Pancreas (tissue), 10 donors: ENCODE measurements at regions not wholly inside any gene's neighbourhood (a gene's known extent, or its start where the extent isn't known, plus 50 kb on each side); places are given as distances from the start of the nearest gene placed in this dataset.

ENCODE experiments used
- ATAC-seq, 4 donors: fragments of 200-7000 bp; cut with Tn5 transposase; one replicate each; pipeline versions ENCODE4 v1.8.0 to v1.9.1; 2020; ENCODE audit warnings: mild to moderate bottlenecking in 4 of 4, moderate library complexity in 4 of 4
- DNase-seq, 6 donors: peaks; one replicate each; pipeline ENCODE4 v3.0.0-alpha.2; 2020
- FAIRE-seq: peaks from 2 replicates; lab custom pipeline; 2012; peaks lifted over from hg19 to GRCh38; lab: Jason Lieb, UNC
- H3K27ac ChIP-seq, 4 donors: fragments of 200-600 bp; sonication (generic); 1 replicate in 3 of 4; 2 replicates in 1 of 4; pipeline versions ENCODE4 v1.5.0 to v1.8.0; 2020
- H3K27me3 ChIP-seq, 4 donors: fragments of 200-600 bp; one replicate each; pipeline ENCODE4 v1.8.0; 2021
- H3K36me3 ChIP-seq, 3 donors: fragments of 200-600 bp; sonication (generic) in 1 of 3; one replicate each; pipeline versions ENCODE4 v1.5.0 to v1.8.0; 2020 to 2021
- H3K4me1 ChIP-seq, 3 donors: fragments of 200-600 bp; one replicate each; pipeline ENCODE4 v1.8.0; 2021
- H3K4me3 ChIP-seq, 4 donors: fragments of 200-600 bp; sonication (generic) in 2 of 4; one replicate each; pipeline versions ENCODE4 v1.5.0 to v1.8.0; 2020 to 2021
- H3K9me3 ChIP-seq, 4 donors: fragments of 200-600 bp; one replicate each; pipeline ENCODE4 v1.8.0; 2021
- CTCF ChIP-seq, 4 donors: fragments of 200-600 bp; sonication (generic) in 3 of 4; IDR thresholded peaks; one replicate each; pipeline versions ENCODE4 v1.5.0 to v1.8.0; 2021; ENCODE audit warnings: antibody characterized with exemption in 4 of 4
- WGBS, 2 donors: extraction: QIAGEN DNeasy Blood & Tissue Kit; methylation state at CpG; one replicate each; pipeline ENCODE4 v1.1.7; 2013; 5-methylcytosine and 5-hydroxymethylcytosine counted together
- intact Hi-C, 3 donors: fragments of 100-400 bp; cut with DNase I; formaldehyde crosslinking; loops; one replicate each; pipeline versions ENCODE4 v1.11.1 to v1.14.2; 2022
- donor health status: healthy with polysubstance abuse.
- donor health status: DM: no; HTN: no; CAD: no; lungs with moderate emphysema.
- donor health status: DM: no; HTN: no; CAD: no.
- donor health status: control.
- donor health status: control.
- donor health status: Bipolar disorder and iron deficiency.
- donor health status: DM: yes; HTN: yes; CAD: no.
- donor health status: DM: no; HTN: no; CAD: no.
- donor health status: DM: no; HTN: no; CAD: no.
- donor health status: DM: yes; HTN: yes; CAD: no.

GRCh38 chr14:59091404-59091803, 97.1 kb upstream of the DAAM1 start:
- Histone ChIP-seq H3K36me3 (no peaks in the 10 kb centered on the region), H3K4me1 (no peaks in the 10 kb centered on the region), H3K27ac (no peak overlapping the region), H3K27me3 (no peaks in the 10 kb centered on the region), H3K4me3 (no peak overlapping the region), H3K9me3 (no peaks in the 10 kb centered on the region)
- no peak for DNase-seq
- WGBS, 2 donors: 59 to 62% methylated on average over 4 of the region's 4 CpGs
- intact Hi-C loops: no loop called here
- no peak for ATAC-seq
- no peak for TF ChIP-seq CTCF (IDR thresholded peaks at IDR 0.05)
- no peak for FAIRE-seq

- DNase-seq: no peak
- intact Hi-C loops: no loop called here
- H3K4me1 ChIP-seq: no peaks in the 10 kb centered on the region
- no peak for FAIRE-seq
- H3K27me3 ChIP-seq: no peaks in the 10 kb centered on the region
- H3K4me3 ChIP-seq: no peak overlapping the region
- H3K9me3 ChIP-seq: no peaks in the 10 kb centered on the region
- H3K36me3 ChIP-seq: no peaks in the 10 kb centered on the region
- no peak for ATAC-seq
- TF ChIP-seq CTCF (IDR thresholded peaks at IDR 0.05): no peak
- H3K27ac ChIP-seq: no peak overlapping the region
- WGBS, 2 donors: 55 to 59% methylated on average over 4 of the region's 4 CpGs
Measured at GRCh38 chr14:59091976-59092375, 96.5 kb upstream of the DAAM1 start.

- DNase-seq (no peak), FAIRE-seq (no peak), ATAC-seq (no peak)
- Histone ChIP-seq H3K27me3 (no peaks in the 10 kb centered on the region), H3K4me3 (no peak overlapping the region), H3K36me3 (no peaks in the 10 kb centered on the region), H3K9me3 (no peaks in the 10 kb centered on the region), H3K4me1 (no peaks in the 10 kb centered on the region), H3K27ac (no peak overlapping the region)
- intact Hi-C loops: no loop called here
- WGBS, 2 donors: 66 to 77% methylated on average over 7 of the region's 7 CpGs
- no peak for TF ChIP-seq CTCF (IDR thresholded peaks at IDR 0.05)
Measured at GRCh38 chr14:59093902-59094301, 94.6 kb upstream of the DAAM1 start.

- ATAC-seq (no peak), FAIRE-seq (no peak), DNase-seq (no peak)
- H3K27me3 ChIP-seq: no peaks in the 10 kb centered on the region
- no peaks in the 10 kb centered on the region for H3K36me3 ChIP-seq
- H3K9me3 ChIP-seq: no peaks in the 10 kb centered on the region
- WGBS, 2 donors: 37 to 39% methylated on average over 2 of the region's 2 CpGs
- no peak overlapping the region for H3K27ac ChIP-seq
- no peaks in the 10 kb centered on the region for H3K4me1 ChIP-seq
- TF ChIP-seq CTCF (IDR thresholded peaks at IDR 0.05): no peak
- H3K4me3 ChIP-seq: no peak overlapping the region
- intact Hi-C loops: no loop called here
Measured at GRCh38 chr14:59096303-59096702, 92.2 kb upstream of the DAAM1 start.

- Histone ChIP-seq H3K27me3 (no peaks in the 10 kb centered on the region), H3K27ac (no peak overlapping the region), H3K9me3 (no peaks in the 10 kb centered on the region), H3K4me1 (no peaks in the 10 kb centered on the region), H3K4me3 (no peak overlapping the region), H3K36me3 (no peaks in the 10 kb centered on the region)
- no peak for DNase-seq
- no peak for FAIRE-seq
- ATAC-seq: no peak
- WGBS, 2 donors: 77 to 87% methylated on average over 4 of the region's 4 CpGs
- TF ChIP-seq CTCF (IDR thresholded peaks at IDR 0.05): no peak
- intact Hi-C loops: no loop called here
Measured at GRCh38 chr14:59097681-59098080, 90.8 kb upstream of the DAAM1 start.
